ENCODE measurements at regions not wholly inside any gene's neighbourhood (a gene's known extent, or its start where the extent isn't known, plus 50 kb on each side); places are given as distances from the start of the nearest gene placed in this dataset.

- TF ChIP-seq POLR2A (IDR thresholded peaks at IDR 0.05; ENCODE audit: low read length) (no peak), GATA1 (IDR thresholded peaks at IDR 0.05; ENCODE audit: low read depth, low read length) (no peak)
- no peak for DNase-seq
Observed at GRCh38 chr14:101457301-101457935, 103.9 kb upstream of the DIO3 start.

GRCh38 chr14:101457936-101458740 lies 103.2 kb upstream of the DIO3 start:
- DNase-seq = no peak
- TF ChIP-seq POLR2A (IDR thresholded peaks at IDR 0.05; ENCODE audit: low read length) (no peak), GATA1 (IDR thresholded peaks at IDR 0.05; ENCODE audit: low read depth, low read length) (no peak)

- no peak for TF ChIP-seq GATA1 (IDR thresholded peaks at IDR 0.05; ENCODE audit: low read depth, low read length)
- TF ChIP-seq POLR2A (IDR thresholded peaks at IDR 0.05; ENCODE audit: low read length) = no peak
- DNase-seq = no peak
Observed at GRCh38 chr14:101458741-101459550, 102.3 kb upstream of the DIO3 start.

- no peak for DNase-seq
- TF ChIP-seq GATA1 (IDR thresholded peaks at IDR 0.05; ENCODE audit: low read depth, low read length) (no peak), POLR2A (IDR thresholded peaks at IDR 0.05; ENCODE audit: low read length) (no peak)
Observed at GRCh38 chr14:101459551-101459900, 101.8 kb upstream of the DIO3 start.

GRCh38 chr14:101460521-101460920 lies 100.8 kb upstream of the DIO3 start:
- TF ChIP-seq GATA1 (IDR thresholded peaks at IDR 0.05; ENCODE audit: low read depth, low read length) (no peak), POLR2A (IDR thresholded peaks at IDR 0.05; ENCODE audit: low read length) (no peak)
- DNase-seq = no peak

GRCh38 chr14:101460986-101461750 lies 100.1 kb upstream of the DIO3 start:
- no peak for DNase-seq
- no peak for TF ChIP-seq GATA1 (IDR thresholded peaks at IDR 0.05; ENCODE audit: low read depth, low read length)
- TF ChIP-seq POLR2A (IDR thresholded peaks at IDR 0.05; ENCODE audit: low read length) = no peak

GRCh38 chr14:101461891-101462290 lies 99.4 kb upstream of the DIO3 start:
- no peak for DNase-seq
- no peak for TF ChIP-seq POLR2A (IDR thresholded peaks at IDR 0.05; ENCODE audit: low read length)
- no peak for TF ChIP-seq GATA1 (IDR thresholded peaks at IDR 0.05; ENCODE audit: low read depth, low read length)

- DNase-seq = no peak
Observed at GRCh38 chr14:101462726-101463565, 98.3 kb upstream of the DIO3 start.

GRCh38 chr14:101463566-101464171 lies 97.6 kb upstream of the DIO3 start:
- DNase-seq = no peak
- TF ChIP-seq POLR2A (IDR thresholded peaks at IDR 0.05; ENCODE audit: low read length) = no peak
- no peak for TF ChIP-seq GATA1 (IDR thresholded peaks at IDR 0.05; ENCODE audit: low read depth, low read length)

More at GRCh38 chr14:101462726-101463565, 98.3 kb upstream of the DIO3 start:
- TF ChIP-seq POLR2A (IDR thresholded peaks at IDR 0.05; ENCODE audit: low read length) (no peak), GATA1 (IDR thresholded peaks at IDR 0.05; ENCODE audit: low read depth, low read length) (no peak)

- TF ChIP-seq GATA1 (IDR thresholded peaks at IDR 0.05; ENCODE audit: low read depth, low read length) = no peak
- no peak for TF ChIP-seq POLR2A (IDR thresholded peaks at IDR 0.05; ENCODE audit: low read length)
- DNase-seq = no peak
Observed at GRCh38 chr14:101464310-101464983, 96.8 kb upstream of the DIO3 start.

GRCh38 chr14:101464984-101465794 lies 96.1 kb upstream of the DIO3 start:
- TF ChIP-seq GATA1 (IDR thresholded peaks at IDR 0.05; ENCODE audit: low read depth, low read length) (no peak), POLR2A (IDR thresholded peaks at IDR 0.05; ENCODE audit: low read length) (no peak)
- no peak for DNase-seq
